ENCODE measurements at regions not wholly inside any gene's neighbourhood (a gene's known extent, or its start where the extent isn't known, plus 50 kb on each side); places are given as distances from the start of the nearest gene placed in this dataset.

GRCh38 chr7:115135146-115135545 lies 213.3 kb downstream of the MDFIC start:
- no peak overlapping the region for H3K4me3 Mint-ChIP-seq
- H3K27ac Mint-ChIP-seq = no peak overlapping the region
- H3K4me1 Mint-ChIP-seq (ENCODE audit: low read depth) = peaks cover 19% of the 10 kb centered on the region
- H3K27me3 Mint-ChIP-seq = no peaks in the 10 kb centered on the region
- H3K9me3 Mint-ChIP-seq (ENCODE audit: low read depth) = no peaks in the 10 kb centered on the region
- no peaks in the 10 kb centered on the region for H3K36me3 Mint-ChIP-seq

- no peaks in the 10 kb centered on the region for H3K9me3 Mint-ChIP-seq (ENCODE audit: low read depth)
- no peaks in the 10 kb centered on the region for H3K36me3 Mint-ChIP-seq
- H3K4me3 Mint-ChIP-seq = no peak overlapping the region
- H3K27ac Mint-ChIP-seq = no peak overlapping the region
- no peaks in the 10 kb centered on the region for H3K27me3 Mint-ChIP-seq
- H3K4me1 Mint-ChIP-seq (ENCODE audit: low read depth) = peaks cover 19% of the 10 kb centered on the region
These were observed 211.4 kb downstream of the MDFIC start for GRCh38 chr7:115133248-115133647.

- no peaks in the 10 kb centered on the region for H3K27me3 Mint-ChIP-seq
- H3K36me3 Mint-ChIP-seq = no peaks in the 10 kb centered on the region
- H3K4me3 Mint-ChIP-seq = no peak overlapping the region
- no peak overlapping the region for H3K27ac Mint-ChIP-seq
- peaks cover 22% of the 10 kb centered on the region for H3K4me1 Mint-ChIP-seq (ENCODE audit: low read depth)
- no peaks in the 10 kb centered on the region for H3K9me3 Mint-ChIP-seq (ENCODE audit: low read depth)
These were observed 210.2 kb downstream of the MDFIC start for GRCh38 chr7:115132096-115132495.

- peaks cover 4% of the 10 kb centered on the region for H3K4me1 Mint-ChIP-seq (ENCODE audit: low read depth)
- H3K27me3 Mint-ChIP-seq = no peaks in the 10 kb centered on the region
- no peak overlapping the region for H3K27ac Mint-ChIP-seq
These were observed 206.3 kb downstream of the MDFIC start for GRCh38 chr7:115128154-115128553.

GRCh38 chr7:115127399-115128021 lies 205.6 kb downstream of the MDFIC start:
- Mint-ChIP-seq H3K9me3 (ENCODE audit: low read depth) (no peaks in the 10 kb centered on the region), H3K4me3 (no peak overlapping the region)

More at GRCh38 chr7:115128154-115128553, 206.3 kb downstream of the MDFIC start:
- H3K9me3 Mint-ChIP-seq (ENCODE audit: low read depth) = no peaks in the 10 kb centered on the region
- H3K36me3 Mint-ChIP-seq = no peaks in the 10 kb centered on the region
- no peak overlapping the region for H3K4me3 Mint-ChIP-seq

GRCh38 chr7:115125750-115126149 lies 203.9 kb downstream of the MDFIC start:
- no peaks in the 10 kb centered on the region for H3K27me3 Mint-ChIP-seq
- no peaks in the 10 kb centered on the region for H3K9me3 Mint-ChIP-seq (ENCODE audit: low read depth)
- peaks cover 10% of the 10 kb centered on the region for H3K4me1 Mint-ChIP-seq (ENCODE audit: low read depth)
- no peaks in the 10 kb centered on the region for H3K36me3 Mint-ChIP-seq
- no peak overlapping the region for H3K27ac Mint-ChIP-seq
- no peak overlapping the region for H3K4me3 Mint-ChIP-seq

More at GRCh38 chr7:115127399-115128021, 205.6 kb downstream of the MDFIC start:
- H3K36me3 Mint-ChIP-seq = no peaks in the 10 kb centered on the region
- H3K27ac Mint-ChIP-seq = no peak overlapping the region
- no peaks in the 10 kb centered on the region for H3K27me3 Mint-ChIP-seq
- H3K4me1 Mint-ChIP-seq (ENCODE audit: low read depth) = peaks cover 6% of the 10 kb centered on the region

GRCh38 chr7:115125312-115125711 lies 203.4 kb downstream of the MDFIC start:
- no peaks in the 10 kb centered on the region for H3K9me3 Mint-ChIP-seq (ENCODE audit: low read depth)
- H3K4me1 Mint-ChIP-seq (ENCODE audit: low read depth) = peaks cover 10% of the 10 kb centered on the region
- H3K36me3 Mint-ChIP-seq = no peaks in the 10 kb centered on the region
- H3K27ac Mint-ChIP-seq = no peak overlapping the region
- H3K4me3 Mint-ChIP-seq = no peak overlapping the region
- H3K27me3 Mint-ChIP-seq = no peaks in the 10 kb centered on the region

- no peaks in the 10 kb centered on the region for H3K27me3 Mint-ChIP-seq
- H3K9me3 Mint-ChIP-seq (ENCODE audit: low read depth) = no peaks in the 10 kb centered on the region
- H3K27ac Mint-ChIP-seq = no peak overlapping the region
- H3K4me3 Mint-ChIP-seq = no peak overlapping the region
- peaks cover 10% of the 10 kb centered on the region for H3K4me1 Mint-ChIP-seq (ENCODE audit: low read depth)
- H3K36me3 Mint-ChIP-seq = no peaks in the 10 kb centered on the region
These were observed 202.6 kb downstream of the MDFIC start for GRCh38 chr7:115124409-115124939.

- Mint-ChIP-seq H3K36me3 (no peaks in the 10 kb centered on the region), H3K9me3 (ENCODE audit: low read depth) (no peaks in the 10 kb centered on the region), H3K4me3 (no peak overlapping the region), H3K27me3 (no peaks in the 10 kb centered on the region), H3K27ac (no peak overlapping the region), H3K4me1 (ENCODE audit: low read depth) (peaks cover 10% of the 10 kb centered on the region)
These were observed 201.5 kb downstream of the MDFIC start for GRCh38 chr7:115123441-115123840.

GRCh38 chr7:115122388-115122787 lies 200.5 kb downstream of the MDFIC start:
- Mint-ChIP-seq H3K27ac (no peak overlapping the region), H3K9me3 (ENCODE audit: low read depth) (no peaks in the 10 kb centered on the region), H3K4me3 (no peak overlapping the region), H3K36me3 (no peaks in the 10 kb centered on the region), H3K27me3 (no peaks in the 10 kb centered on the region), H3K4me1 (ENCODE audit: low read depth) (peaks cover 7% of the 10 kb centered on the region)

GRCh38 chr7:115117748-115118147 lies 195.9 kb downstream of the MDFIC start:
- no peaks in the 10 kb centered on the region for H3K36me3 Mint-ChIP-seq
- H3K4me3 Mint-ChIP-seq = no peak overlapping the region
- no peaks in the 10 kb centered on the region for H3K27me3 Mint-ChIP-seq
- no peaks in the 10 kb centered on the region for H3K9me3 Mint-ChIP-seq (ENCODE audit: low read depth)
- H3K27ac Mint-ChIP-seq = no peak overlapping the region
- H3K4me1 Mint-ChIP-seq (ENCODE audit: low read depth) = peaks cover 6% of the 10 kb centered on the region

GRCh38 chr7:115116773-115117715 lies 195.2 kb downstream of the MDFIC start:
- Mint-ChIP-seq H3K36me3 (no peaks in the 10 kb centered on the region), H3K9me3 (ENCODE audit: low read depth) (no peaks in the 10 kb centered on the region), H3K4me1 (ENCODE audit: low read depth) (peaks cover under 1% of the 10 kb centered on the region), H3K4me3 (no peak overlapping the region), H3K27me3 (no peaks in the 10 kb centered on the region), H3K27ac (no peak overlapping the region)

GRCh38 chr7:115113776-115114175 lies 191.9 kb downstream of the MDFIC start:
- no peaks in the 10 kb centered on the region for H3K9me3 Mint-ChIP-seq (ENCODE audit: low read depth)
- H3K27me3 Mint-ChIP-seq = no peaks in the 10 kb centered on the region
- H3K4me1 Mint-ChIP-seq (ENCODE audit: low read depth) = no peaks in the 10 kb centered on the region
- H3K36me3 Mint-ChIP-seq = no peaks in the 10 kb centered on the region
- H3K4me3 Mint-ChIP-seq = no peak overlapping the region
- H3K27ac Mint-ChIP-seq = no peak overlapping the region

- Mint-ChIP-seq H3K27me3 (no peaks in the 10 kb centered on the region), H3K4me3 (no peak overlapping the region), H3K27ac (no peak overlapping the region), H3K4me1 (ENCODE audit: low read depth) (no peaks in the 10 kb centered on the region), H3K9me3 (ENCODE audit: low read depth) (no peaks in the 10 kb centered on the region), H3K36me3 (no peaks in the 10 kb centered on the region)
These were observed 191.2 kb downstream of the MDFIC start for GRCh38 chr7:115113131-115113530.

GRCh38 chr7:115110523-115110922 lies 188.6 kb downstream of the MDFIC start:
- Mint-ChIP-seq H3K9me3 (ENCODE audit: low read depth) (no peaks in the 10 kb centered on the region), H3K4me3 (no peak overlapping the region), H3K27me3 (no peaks in the 10 kb centered on the region), H3K36me3 (peaks cover 4% of the 10 kb centered on the region), H3K27ac (no peak overlapping the region), H3K4me1 (ENCODE audit: low read depth) (no peaks in the 10 kb centered on the region)

All from activated naive CD8-positive, alpha-beta T cell (primary cell).